ENCODE measurements at regions not wholly inside any gene's neighbourhood (a gene's known extent, or its start where the extent isn't known, plus 50 kb on each side); places are given as distances from the start of the nearest gene placed in this dataset.
A peak's percentile ranks its signal among the peaks of the same experiment; 100 is the strongest.

DNA sequence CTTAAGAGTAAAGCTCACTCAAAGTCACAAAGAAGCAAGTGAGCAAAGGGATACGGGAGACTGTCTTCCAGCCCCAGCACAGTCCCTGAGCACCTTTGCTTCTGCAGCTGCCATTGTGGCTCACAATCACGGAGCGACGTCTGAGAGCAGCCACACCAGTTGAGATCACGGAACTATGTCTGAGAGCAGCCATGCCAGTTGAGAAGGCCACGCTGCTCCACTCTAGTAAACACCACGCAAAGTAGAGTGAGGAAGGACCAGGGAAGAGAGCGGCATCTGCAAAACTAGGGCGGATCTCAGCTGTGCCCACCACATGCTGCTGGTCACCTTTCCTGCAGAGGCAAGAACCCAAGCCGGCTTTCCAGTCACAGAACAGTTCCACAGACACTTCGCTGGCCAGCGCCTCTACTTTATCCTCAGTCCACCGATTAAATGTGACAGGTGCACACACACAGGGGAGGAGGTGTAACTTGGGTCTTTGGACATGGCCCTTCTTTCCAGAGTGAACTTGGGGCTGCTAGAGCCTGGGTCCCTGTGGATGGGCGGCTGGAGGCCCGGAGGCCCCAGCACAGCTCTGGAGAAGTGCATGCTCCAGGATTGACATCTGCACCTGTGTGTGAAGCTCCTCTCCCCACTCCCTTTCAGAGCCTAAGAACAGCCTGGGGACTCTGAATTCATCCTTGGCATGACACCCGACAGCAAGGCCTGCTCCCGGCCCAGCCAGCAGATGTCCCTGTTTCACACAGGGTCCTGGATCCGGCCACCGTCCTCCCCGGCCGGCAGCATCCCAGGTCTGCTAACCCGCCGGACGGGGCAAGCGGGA, 324.9 kb upstream of the IRX4 start:
- ATAC-seq, result peak in 1 of 2 donors; percentile 24
- DNase-seq, result no peak
- no peaks in the 10 kb centered on the region for H3K9me3 ChIP-seq (ENCODE audit: control insufficient read depth, low read length)
- H3K27me3 ChIP-seq (ENCODE audit: control insufficient read depth, insufficient read depth), result no peaks in the 10 kb centered on the region
- no peak overlapping the region for H3K4me3 ChIP-seq (ENCODE audit: low read length)
- no peaks in the 10 kb centered on the region for H3K4me1 ChIP-seq (ENCODE audit: control insufficient read depth, insufficient read depth, low read length)
- WGBS, result 59% methylated on average over 25 of the region's 25 CpGs
- intact Hi-C loops (cut with DNase I), result loop anchor here in 1 of 4 donors (10.0 kb wide), 1 partner anchor 1397 kb away; no protein-coding TSS in a partner anchor
- H3K27ac ChIP-seq (ENCODE audit: low read length), result no peak overlapping the region

GRCh38 chr5:2207109-2207399, 324.3 kb upstream of the IRX4 start:
- 91% methylated on average over 6 of the region's 6 CpGs for WGBS
- ATAC-seq, result no peak
- H3K9me3 ChIP-seq (ENCODE audit: control insufficient read depth, low read length), result no peaks in the 10 kb centered on the region
- no peaks in the 10 kb centered on the region for H3K27me3 ChIP-seq (ENCODE audit: control insufficient read depth, insufficient read depth)
- no peak overlapping the region for H3K4me3 ChIP-seq (ENCODE audit: low read length)
- no peak for DNase-seq
- H3K4me1 ChIP-seq (ENCODE audit: control insufficient read depth, insufficient read depth, low read length), result no peaks in the 10 kb centered on the region
- intact Hi-C loops (cut with DNase I), result loop anchor here in 1 of 4 donors (10.0 kb wide), 1 partner anchor 1398 kb away; no protein-coding TSS in a partner anchor
- H3K27ac ChIP-seq (ENCODE audit: low read length), result no peak overlapping the region

GRCh38 chr5:2206293-2207108, 323.8 kb upstream of the IRX4 start:
- intact Hi-C loops (cut with DNase I), result loop anchor here in 1 of 4 donors (10.0 kb wide), 1 partner anchor 1398 kb away; no protein-coding TSS in a partner anchor
- Histone ChIP-seq H3K27me3 (ENCODE audit: control insufficient read depth, insufficient read depth) (no peaks in the 10 kb centered on the region), H3K4me1 (ENCODE audit: control insufficient read depth, insufficient read depth, low read length) (no peaks in the 10 kb centered on the region), H3K27ac (ENCODE audit: low read length) (no peak overlapping the region), H3K4me3 (ENCODE audit: low read length) (no peak overlapping the region), H3K9me3 (ENCODE audit: control insufficient read depth, low read length) (no peaks in the 10 kb centered on the region)
- DNase-seq (no peak), ATAC-seq (no peak)
- 63% methylated on average over 28 of the region's 28 CpGs for WGBS

DNA sequence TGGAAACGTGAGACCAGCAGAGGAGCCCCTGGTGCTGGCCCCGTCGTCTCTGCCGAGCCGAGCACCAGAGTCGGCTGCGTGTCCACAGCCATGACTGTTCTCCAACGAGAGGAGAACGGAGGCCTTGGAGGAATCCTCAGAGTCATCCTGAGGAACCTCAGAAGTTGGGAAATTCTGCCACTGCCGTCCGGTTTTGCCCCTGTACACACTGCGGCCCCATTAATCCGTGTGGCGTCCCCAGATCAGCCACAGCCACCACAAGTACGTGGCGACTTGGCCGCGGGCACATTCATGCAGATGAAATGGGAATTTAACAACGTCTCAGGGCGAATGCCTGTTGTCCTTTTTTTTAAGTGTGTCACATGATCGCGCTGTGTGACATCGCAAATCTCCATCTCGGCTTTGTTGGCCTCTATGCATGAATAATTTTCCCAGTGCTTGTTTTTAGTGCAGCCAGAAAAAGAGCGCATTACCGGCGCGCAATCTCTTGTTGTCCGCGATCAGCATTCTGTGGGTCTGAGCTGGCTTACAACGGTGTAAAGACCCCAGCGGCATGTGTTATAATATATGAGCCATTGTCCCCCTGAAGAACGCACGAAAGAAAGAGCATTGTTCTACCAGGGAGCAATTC, 323.0 kb upstream of the IRX4 start:
- Histone ChIP-seq H3K27me3 (ENCODE audit: control insufficient read depth, insufficient read depth) (no peaks in the 10 kb centered on the region), H3K27ac (ENCODE audit: low read length) (no peak overlapping the region), H3K4me1 (ENCODE audit: control insufficient read depth, insufficient read depth, low read length) (no peaks in the 10 kb centered on the region), H3K4me3 (ENCODE audit: low read length) (no peak overlapping the region), H3K9me3 (ENCODE audit: control insufficient read depth, low read length) (no peaks in the 10 kb centered on the region)
- intact Hi-C loops (cut with DNase I), result loop anchor here in 1 of 4 donors (10.0 kb wide), 1 partner anchor 1399 kb away; no protein-coding TSS in a partner anchor
- 92% methylated on average over 34 of the region's 34 CpGs for WGBS
- no peak for ATAC-seq
- DNase-seq, result no peak

DNA sequence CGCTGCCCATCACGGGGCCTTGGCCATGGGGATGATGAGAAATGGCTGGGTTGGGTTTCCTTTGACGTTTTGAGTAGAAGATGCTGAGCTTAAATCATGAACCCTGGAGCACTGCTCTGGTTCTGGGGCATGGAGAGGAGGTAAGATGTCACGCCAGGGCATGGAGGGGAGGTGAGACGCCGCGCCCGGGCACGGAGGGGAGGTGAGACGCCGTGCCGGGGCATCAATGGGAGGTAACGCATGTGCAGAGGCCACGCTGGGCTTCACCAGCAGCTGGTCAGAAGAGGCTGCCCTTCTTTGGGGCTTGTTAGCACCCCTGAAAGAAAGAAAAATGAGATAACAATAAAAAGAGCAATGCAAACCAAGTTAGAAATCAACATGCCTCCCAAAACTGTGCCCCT, 322.5 kb upstream of the IRX4 start:
- WGBS, result 90% methylated on average over 14 of the region's 14 CpGs
- no peak for DNase-seq
- intact Hi-C loops (cut with DNase I), result loop anchor here in 1 of 4 donors (10.0 kb wide), 1 partner anchor 1400 kb away; no protein-coding TSS in a partner anchor
- Histone ChIP-seq H3K27ac (ENCODE audit: low read length) (no peak overlapping the region), H3K4me3 (ENCODE audit: low read length) (no peak overlapping the region), H3K27me3 (ENCODE audit: control insufficient read depth, insufficient read depth) (no peaks in the 10 kb centered on the region), H3K4me1 (ENCODE audit: control insufficient read depth, insufficient read depth, low read length) (no peaks in the 10 kb centered on the region), H3K9me3 (ENCODE audit: control insufficient read depth, low read length) (no peaks in the 10 kb centered on the region)
- no peak for ATAC-seq

- 79% methylated on average over 21 of the region's 21 CpGs for WGBS
- H3K4me3 ChIP-seq (ENCODE audit: low read length), result no peak overlapping the region
- H3K9me3 ChIP-seq (ENCODE audit: control insufficient read depth, low read length), result no peaks in the 10 kb centered on the region
- DNase-seq, result no peak
- no peak overlapping the region for H3K27ac ChIP-seq (ENCODE audit: low read length)
- no peaks in the 10 kb centered on the region for H3K27me3 ChIP-seq (ENCODE audit: control insufficient read depth, insufficient read depth)
- ATAC-seq, result no peak
- intact Hi-C loops (cut with DNase I), result loop anchor here in 1 of 4 donors (10.0 kb wide), 1 partner anchor 1400 kb away; no protein-coding TSS in a partner anchor
- H3K4me1 ChIP-seq (ENCODE audit: control insufficient read depth, insufficient read depth, low read length), result no peaks in the 10 kb centered on the region
These were observed 321.9 kb upstream of the IRX4 start for GRCh38 chr5:2204366-2205184.

- ATAC-seq (no peak), DNase-seq (no peak)
- 58% methylated on average over 3 of the region's 3 CpGs for WGBS
- no peaks in the 10 kb centered on the region for H3K9me3 ChIP-seq (ENCODE audit: control insufficient read depth, low read length)
- H3K27ac ChIP-seq (ENCODE audit: low read length), result no peak overlapping the region
- no peak overlapping the region for H3K4me3 ChIP-seq (ENCODE audit: low read length)
- no peaks in the 10 kb centered on the region for H3K4me1 ChIP-seq (ENCODE audit: control insufficient read depth, insufficient read depth, low read length)
- intact Hi-C loops (cut with DNase I), result loop anchor here in 1 of 4 donors (10.0 kb wide), 1 partner anchor 1401 kb away; no protein-coding TSS in a partner anchor
- no peaks in the 10 kb centered on the region for H3K27me3 ChIP-seq (ENCODE audit: control insufficient read depth, insufficient read depth)
These were observed 321.0 kb upstream of the IRX4 start for GRCh38 chr5:2203774-2204173.

- ATAC-seq (no peak), DNase-seq (no peak)
- no peaks in the 10 kb centered on the region for H3K27me3 ChIP-seq (ENCODE audit: control insufficient read depth, insufficient read depth)
These were observed 319.1 kb upstream of the IRX4 start for GRCh38 chr5:2201832-2202231.

DNA sequence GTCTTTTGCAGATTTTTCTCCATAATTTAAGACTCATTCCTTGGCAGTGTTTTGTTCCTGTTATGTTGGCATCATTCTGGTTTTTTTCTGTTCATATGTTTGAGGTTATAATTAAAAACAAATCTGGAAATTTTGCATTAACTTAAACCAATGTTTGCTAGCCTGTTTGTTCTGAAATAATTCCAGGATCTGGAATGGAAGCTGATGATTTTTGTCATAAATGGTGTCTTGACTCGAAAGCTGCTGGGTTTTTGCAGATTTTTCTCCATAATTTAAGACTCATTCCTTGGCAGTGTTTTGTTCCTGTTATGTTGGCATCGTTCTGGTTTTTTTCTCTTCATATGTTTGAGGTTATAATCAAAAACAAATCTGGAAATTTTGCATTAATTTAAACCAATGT, 318.7 kb upstream of the IRX4 start:
- ATAC-seq, result no peak
- no peaks in the 10 kb centered on the region for H3K27me3 ChIP-seq (ENCODE audit: control insufficient read depth, insufficient read depth)

More at GRCh38 chr5:2201832-2202231, 319.1 kb upstream of the IRX4 start:
- Histone ChIP-seq H3K4me3 (ENCODE audit: low read length) (no peak overlapping the region), H3K9me3 (ENCODE audit: control insufficient read depth, low read length) (no peaks in the 10 kb centered on the region), H3K4me1 (ENCODE audit: control insufficient read depth, insufficient read depth, low read length) (no peaks in the 10 kb centered on the region), H3K27ac (ENCODE audit: low read length) (no peak overlapping the region)
- 88% methylated on average over 9 of the region's 9 CpGs for WGBS
- intact Hi-C loops (cut with DNase I), result loop anchor here in 1 of 4 donors (10.0 kb wide), 1 partner anchor 1403 kb away; no protein-coding TSS in a partner anchor

GRCh38 chr5:2201011-2201410, 318.3 kb upstream of the IRX4 start:
- Histone ChIP-seq H3K27ac (ENCODE audit: low read length) (no peak overlapping the region), H3K4me1 (ENCODE audit: control insufficient read depth, insufficient read depth, low read length) (no peaks in the 10 kb centered on the region), H3K27me3 (ENCODE audit: control insufficient read depth, insufficient read depth) (no peaks in the 10 kb centered on the region), H3K4me3 (ENCODE audit: low read length) (no peak overlapping the region), H3K9me3 (ENCODE audit: control insufficient read depth, low read length) (no peaks in the 10 kb centered on the region)
- intact Hi-C loops (cut with DNase I), result loop anchor here in 1 of 4 donors (10.0 kb wide), 1 partner anchor 1404 kb away; no protein-coding TSS in a partner anchor
- WGBS, result 73% methylated on average over 5 of the region's 5 CpGs
- no peak for ATAC-seq
- DNase-seq, result no peak

More for the DNA sequence above, 318.7 kb upstream of the IRX4 start:
- Histone ChIP-seq H3K9me3 (ENCODE audit: control insufficient read depth, low read length) (no peaks in the 10 kb centered on the region), H3K27ac (ENCODE audit: low read length) (no peak overlapping the region), H3K4me1 (ENCODE audit: control insufficient read depth, insufficient read depth, low read length) (no peaks in the 10 kb centered on the region), H3K4me3 (ENCODE audit: low read length) (no peak overlapping the region)
- intact Hi-C loops (cut with DNase I), result loop anchor here in 1 of 4 donors (10.0 kb wide), 1 partner anchor 1403 kb away; no protein-coding TSS in a partner anchor
- DNase-seq, result no peak
- WGBS, result 70% methylated on average over 2 of the region's 2 CpGs

Data from right cardiac atrium (tissue), 5 donors.